ENCODE measurements at regions not wholly inside any gene's neighbourhood (a gene's known extent, or its start where the extent isn't known, plus 50 kb on each side); places are given as distances from the start of the nearest gene placed in this dataset.

- TF ChIP-seq CTCF (IDR thresholded peaks at IDR 0.05; ENCODE audit: poor library complexity, severe bottlenecking): no peak
- Histone ChIP-seq H3K4me1 (ENCODE audit: insufficient read depth, poor library complexity, severe bottlenecking) (no peaks in the 10 kb centered on the region), H3K27me3 (ENCODE audit: insufficient read depth, poor library complexity, severe bottlenecking) (peaks cover 29% of the 10 kb centered on the region), H3K36me3 (ENCODE audit: low read depth) (no peaks in the 10 kb centered on the region), H3K4me3 (ENCODE audit: severe bottlenecking) (no peak overlapping the region), H3K9me3 (ENCODE audit: severe bottlenecking) (peaks cover 2% of the 10 kb centered on the region), H3K27ac (ENCODE audit: poor library complexity, severe bottlenecking) (no peak overlapping the region)
- DNase-seq (ENCODE audit: low spot score) (no peak), ATAC-seq (ENCODE audit: low read depth) (no peak)
Measured at GRCh38 chr20:59110607-59111006, 53.0 kb upstream of the ZNF831 start.

DNA sequence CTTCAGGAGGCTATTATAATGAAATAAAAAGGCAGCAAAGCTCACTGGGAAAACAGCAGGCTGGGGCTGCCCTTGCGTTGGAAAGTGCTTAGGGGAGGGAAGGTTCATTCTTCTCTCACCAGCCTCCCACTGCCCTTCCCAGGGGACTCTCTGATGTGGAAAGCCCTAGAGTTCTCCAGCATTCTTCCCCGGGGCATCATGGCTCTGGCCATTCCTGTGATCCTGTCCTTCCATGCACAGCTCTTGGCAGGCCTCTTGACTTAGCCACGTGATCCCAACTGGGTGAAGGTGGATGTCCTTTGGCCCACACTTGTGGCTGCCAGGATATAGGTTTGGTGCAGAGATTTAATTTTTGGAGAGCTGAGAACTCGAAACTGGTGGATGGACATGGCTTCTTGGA lies 58.0 kb upstream of the ZNF831 start:
- H3K36me3 ChIP-seq (ENCODE audit: low read depth): no peaks in the 10 kb centered on the region
- no peak for TF ChIP-seq CTCF (IDR thresholded peaks at IDR 0.05; ENCODE audit: poor library complexity, severe bottlenecking)
- DNase-seq (ENCODE audit: low spot score) (no peak), ATAC-seq (ENCODE audit: low read depth) (no peak)
- no peaks in the 10 kb centered on the region for H3K9me3 ChIP-seq (ENCODE audit: severe bottlenecking)
- no peak overlapping the region for H3K27ac ChIP-seq (ENCODE audit: poor library complexity, severe bottlenecking)
- peaks cover 45% of the 10 kb centered on the region for H3K27me3 ChIP-seq (ENCODE audit: insufficient read depth, poor library complexity, severe bottlenecking)
- H3K4me1 ChIP-seq (ENCODE audit: insufficient read depth, poor library complexity, severe bottlenecking): no peaks in the 10 kb centered on the region
- H3K4me3 ChIP-seq (ENCODE audit: severe bottlenecking): no peak overlapping the region

DNA sequence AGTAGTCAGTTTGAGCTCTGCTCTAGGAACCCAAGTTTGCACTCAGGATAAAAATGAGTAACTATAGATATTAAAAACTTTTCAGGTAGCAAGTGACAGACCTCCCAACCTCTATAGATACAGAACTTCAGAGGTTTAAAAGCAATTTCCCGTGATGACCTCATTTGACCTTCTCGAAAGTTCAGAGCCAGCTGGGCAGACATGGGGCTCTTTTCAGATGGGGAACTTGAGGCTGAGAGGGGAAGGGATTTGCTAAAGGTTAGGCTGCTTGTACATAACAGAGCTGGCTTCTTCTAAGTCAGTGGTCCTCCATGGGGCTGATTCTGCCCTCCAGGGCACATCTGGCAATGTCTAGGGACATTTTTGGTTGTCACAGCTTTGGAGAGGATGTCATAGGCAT lies 58.8 kb upstream of the ZNF831 start:
- Histone ChIP-seq H3K27me3 (ENCODE audit: insufficient read depth, poor library complexity, severe bottlenecking) (peaks cover 47% of the 10 kb centered on the region), H3K9me3 (ENCODE audit: severe bottlenecking) (no peaks in the 10 kb centered on the region), H3K36me3 (ENCODE audit: low read depth) (no peaks in the 10 kb centered on the region), H3K27ac (ENCODE audit: poor library complexity, severe bottlenecking) (no peak overlapping the region), H3K4me1 (ENCODE audit: insufficient read depth, poor library complexity, severe bottlenecking) (no peaks in the 10 kb centered on the region), H3K4me3 (ENCODE audit: severe bottlenecking) (no peak overlapping the region)
- DNase-seq (ENCODE audit: low spot score) (no peak), ATAC-seq (ENCODE audit: low read depth) (no peak)
- no peak for TF ChIP-seq CTCF (IDR thresholded peaks at IDR 0.05; ENCODE audit: poor library complexity, severe bottlenecking)

GRCh38 chr20:59103573-59103972 lies 60.0 kb upstream of the ZNF831 start:
- Histone ChIP-seq H3K27me3 (ENCODE audit: insufficient read depth, poor library complexity, severe bottlenecking) (peaks cover 55% of the 10 kb centered on the region), H3K9me3 (ENCODE audit: severe bottlenecking) (no peaks in the 10 kb centered on the region), H3K27ac (ENCODE audit: poor library complexity, severe bottlenecking) (no peak overlapping the region), H3K4me1 (ENCODE audit: insufficient read depth, poor library complexity, severe bottlenecking) (no peaks in the 10 kb centered on the region), H3K36me3 (ENCODE audit: low read depth) (no peaks in the 10 kb centered on the region), H3K4me3 (ENCODE audit: severe bottlenecking) (no peak overlapping the region)
- ATAC-seq (ENCODE audit: low read depth) (no peak), DNase-seq (ENCODE audit: low spot score) (no peak)
- no peak for TF ChIP-seq CTCF (IDR thresholded peaks at IDR 0.05; ENCODE audit: poor library complexity, severe bottlenecking)

DNA sequence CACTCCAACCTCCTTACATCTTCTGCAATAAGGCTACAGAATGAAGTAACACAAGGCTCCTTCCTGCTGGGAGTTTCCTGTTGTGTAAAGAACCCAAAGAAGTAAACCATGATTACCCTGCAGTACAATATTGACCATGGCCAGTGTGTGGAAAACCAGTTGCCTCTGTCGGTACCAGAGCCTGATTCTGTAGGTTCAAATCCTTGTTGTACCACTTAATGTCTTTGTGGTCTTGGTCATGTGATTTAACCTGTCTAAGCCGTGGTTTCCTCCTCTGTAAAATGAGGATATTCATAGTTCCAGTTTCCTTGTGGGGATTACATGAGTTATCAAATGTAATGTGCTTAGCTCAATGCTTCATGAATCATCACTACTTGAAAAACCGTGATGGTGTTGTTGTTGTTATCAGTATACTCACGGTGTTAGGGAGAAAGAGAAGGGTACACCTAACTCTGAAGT lies 60.3 kb upstream of the PRELID3B start:
- DNase-seq (ENCODE audit: low spot score): no peak
- no peak for ATAC-seq (ENCODE audit: low read depth)
- Histone ChIP-seq H3K27me3 (ENCODE audit: insufficient read depth, poor library complexity, severe bottlenecking) (peaks cover 56% of the 10 kb centered on the region), H3K9me3 (ENCODE audit: severe bottlenecking) (no peaks in the 10 kb centered on the region), H3K27ac (ENCODE audit: poor library complexity, severe bottlenecking) (no peak overlapping the region), H3K36me3 (ENCODE audit: low read depth) (no peaks in the 10 kb centered on the region), H3K4me3 (ENCODE audit: severe bottlenecking) (no peak overlapping the region), H3K4me1 (ENCODE audit: insufficient read depth, poor library complexity, severe bottlenecking) (no peaks in the 10 kb centered on the region)
- no peak for TF ChIP-seq CTCF (IDR thresholded peaks at IDR 0.05; ENCODE audit: poor library complexity, severe bottlenecking)
